Caco-2 (cell line): ENCODE measurements at regions not wholly inside any gene's neighbourhood (a gene's known extent, or its start where the extent isn't known, plus 50 kb on each side); places are given as distances from the start of the nearest gene placed in this dataset.

Experiments used
- BruUV-seq: library from RNA; stranded (reverse); fragments of 400-500 nt; replicated peaks from 2 replicates; lab custom pipeline; 2021; lab: Mats Ljungman, UMichigan
- CTCF ChIA-PET: fragments of 300-600 bp; sonication (Branson Sonifier 250); formaldehyde crosslinking; loops from one replicate; lab custom pipeline; 2022; ENCODE audit warnings: antibody characterized with exemption; lab: Charles Lee
- POLR2A ChIA-PET: fragments of 300-600 bp; sonication (Branson Sonifier 250); formaldehyde crosslinking; loops from one replicate; lab custom pipeline; 2022; ENCODE audit warnings: antibody characterized with exemption; lab: Charles Lee
- DNase-seq, 2 experiments: peaks; one replicate each; pipeline versions ENCODE4 v3.0.0 to v3.0.0-alpha.2; 2020 to 2022
- H3K27me3 ChIP-seq: replicated peaks from 2 replicates; pipeline ENCODE4 v1.6.0; 2011; ENCODE audit warnings: low read length; ENCODE audit not compliant: control insufficient read depth, insufficient read depth
- H3K36me3 ChIP-seq: 2 replicates; pipeline ENCODE4 v1.5.1; 2011; ENCODE audit warnings: low read length; ENCODE audit not compliant: control insufficient read depth, insufficient read depth
- H3K4me1 ChIP-seq: fragments of 250-450 bp; sonication (Bioruptor Pico); 2 replicates; pipeline ENCODE4 v1.5.1; 2020; ENCODE audit warnings: mild to moderate bottlenecking
- H3K4me3 ChIP-seq: 2 replicates; pipeline ENCODE4 v1.5.1; 2011; ENCODE audit warnings: low read depth, mild to moderate bottlenecking, control low read depth, low read length
- H3K9me3 ChIP-seq: fragments of 250-450 bp; sonication (Bioruptor Pico); 2 replicates; pipeline ENCODE4 v1.5.1; 2020; ENCODE audit warnings: mild to moderate bottlenecking, moderate library complexity
- H3K27ac Mint-ChIP-seq: one replicate; pipeline ENCODE4 v1.8.0; 2022; ENCODE audit warnings: mixed read lengths; ENCODE audit not compliant: unreplicated experiment
- H3K27me3 Mint-ChIP-seq: one replicate; pipeline ENCODE4 v1.8.0; 2022; ENCODE audit warnings: mixed read lengths; ENCODE audit not compliant: insufficient read depth, unreplicated experiment
- H3K36me3 Mint-ChIP-seq: one replicate; pipeline ENCODE4 v1.8.0; 2022; ENCODE audit warnings: mild to moderate bottlenecking, mixed read lengths; ENCODE audit not compliant: insufficient read depth, unreplicated experiment
- H3K4me1 Mint-ChIP-seq: one replicate; pipeline ENCODE4 v1.8.0; 2022; ENCODE audit warnings: low read depth, mixed read lengths; ENCODE audit not compliant: unreplicated experiment
- H3K4me3 Mint-ChIP-seq: one replicate; pipeline ENCODE4 v1.8.0; 2022; ENCODE audit warnings: mild to moderate bottlenecking, moderate library complexity, mixed read lengths; ENCODE audit not compliant: unreplicated experiment
- H3K9me3 Mint-ChIP-seq: one replicate; pipeline ENCODE4 v1.8.0; 2022; ENCODE audit warnings: mixed read lengths; ENCODE audit not compliant: unreplicated experiment
- intact Hi-C: fragments of 100-400 bp; cut with micrococcal nuclease; formaldehyde crosslinking; loops from one replicate; pipeline ENCODE4 v1.10.0; 2022; ENCODE audit not compliant: unreplicated experiment
- TF ChIP-seq, protein P1 (sequence below), 2 experiments: fragments of 200-600 bp in 1 of 2; IDR thresholded peaks; 1 replicate in 1 of 2; 2 replicates in 1 of 2; pipeline versions ENCODE4 v1.5.1 to v1.8.0; 2011 to 2022; ENCODE audit warnings: antibody characterized with exemption in 1 of 2, control low read depth in 1 of 2, inconsistent platforms in 1 of 2, low read depth in 1 of 2, low read length in 1 of 2, mild to moderate bottlenecking in 1 of 2, moderate library complexity in 1 of 2; ENCODE audit not compliant: insufficient read depth in 1 of 2, severe bottlenecking in 1 of 2, unreplicated experiment in 1 of 2

- ChIA-PET CTCF (no interaction called here), POLR2A (no interaction called here)
- intact Hi-C loops, result no loop called here
- H3K9me3 ChIP-seq, result peaks cover 4% of the 10 kb centered on the region; the same call in 1 of the 2 replicates
- no peaks in the 10 kb centered on the region for H3K4me1 ChIP-seq
- Mint-ChIP-seq H3K9me3 (peaks cover 21% of the 10 kb centered on the region), H3K4me3 (no peak overlapping the region), H3K4me1 (no peaks in the 10 kb centered on the region), H3K36me3 (no peaks in the 10 kb centered on the region), H3K27ac (no peak overlapping the region), H3K27me3 (no peaks in the 10 kb centered on the region)
- no peaks in the 10 kb centered on the region for H3K27me3 ChIP-seq
- BruUV-seq, result no TSS peak
- TF ChIP-seq, protein P1, sequence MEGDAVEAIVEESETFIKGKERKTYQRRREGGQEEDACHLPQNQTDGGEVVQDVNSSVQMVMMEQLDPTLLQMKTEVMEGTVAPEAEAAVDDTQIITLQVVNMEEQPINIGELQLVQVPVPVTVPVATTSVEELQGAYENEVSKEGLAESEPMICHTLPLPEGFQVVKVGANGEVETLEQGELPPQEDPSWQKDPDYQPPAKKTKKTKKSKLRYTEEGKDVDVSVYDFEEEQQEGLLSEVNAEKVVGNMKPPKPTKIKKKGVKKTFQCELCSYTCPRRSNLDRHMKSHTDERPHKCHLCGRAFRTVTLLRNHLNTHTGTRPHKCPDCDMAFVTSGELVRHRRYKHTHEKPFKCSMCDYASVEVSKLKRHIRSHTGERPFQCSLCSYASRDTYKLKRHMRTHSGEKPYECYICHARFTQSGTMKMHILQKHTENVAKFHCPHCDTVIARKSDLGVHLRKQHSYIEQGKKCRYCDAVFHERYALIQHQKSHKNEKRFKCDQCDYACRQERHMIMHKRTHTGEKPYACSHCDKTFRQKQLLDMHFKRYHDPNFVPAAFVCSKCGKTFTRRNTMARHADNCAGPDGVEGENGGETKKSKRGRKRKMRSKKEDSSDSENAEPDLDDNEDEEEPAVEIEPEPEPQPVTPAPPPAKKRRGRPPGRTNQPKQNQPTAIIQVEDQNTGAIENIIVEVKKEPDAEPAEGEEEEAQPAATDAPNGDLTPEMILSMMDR (IDR thresholded peaks at IDR 0.05; ENCODE audit: insufficient read depth in 1 of 2, low read depth in 1 of 2, low read length in 1 of 2, severe bottlenecking in 1 of 2, unreplicated experiment in 1 of 2), result no peak
- H3K36me3 ChIP-seq, result no peaks in the 10 kb centered on the region
- DNase-seq, result no peak
- no peak overlapping the region for H3K4me3 ChIP-seq
Observed at GRCh38 chr11:37963440-37963839, 1365.4 kb upstream of the RAG2 start.

GRCh38 chr11:37957717-37958116 lies 1359.7 kb upstream of the RAG2 start:
- Mint-ChIP-seq H3K4me1 (no peaks in the 10 kb centered on the region), H3K4me3 (no peak overlapping the region)

DNA sequence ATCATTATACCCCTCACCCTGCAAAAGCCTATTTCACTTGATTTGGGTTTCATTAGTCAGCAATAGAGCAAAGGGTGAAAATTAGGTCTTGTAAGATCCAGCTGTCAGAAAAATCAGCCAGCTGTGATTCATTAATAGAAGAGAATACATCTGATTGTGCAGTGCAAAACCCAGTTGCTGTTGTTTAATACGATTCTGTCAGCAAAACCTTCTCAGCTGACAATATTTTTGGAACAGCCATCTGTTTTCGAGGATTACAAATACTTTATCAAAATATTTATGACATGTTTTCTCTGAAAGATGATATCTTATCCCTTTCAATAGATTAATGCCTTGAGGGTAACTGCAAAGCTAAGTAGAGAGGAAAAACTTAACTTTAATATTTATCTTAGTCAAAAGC lies 1354.0 kb upstream of the RAG2 start:
- DNase-seq, result no peak
- Histone ChIP-seq H3K9me3 (no peaks in the 10 kb centered on the region), H3K36me3 (no peaks in the 10 kb centered on the region), H3K27me3 (no peaks in the 10 kb centered on the region), H3K4me1 (no peaks in the 10 kb centered on the region), H3K4me3 (no peak overlapping the region)
- intact Hi-C loops, result no loop called here
- no peaks in the 10 kb centered on the region for H3K36me3 Mint-ChIP-seq
- peaks cover 30% of the 10 kb centered on the region for H3K9me3 Mint-ChIP-seq
- ChIA-PET POLR2A (no interaction called here), CTCF (no interaction called here)
- no peaks in the 10 kb centered on the region for H3K4me1 Mint-ChIP-seq
- H3K27ac Mint-ChIP-seq, result no peak overlapping the region
- no TSS peak for BruUV-seq
- H3K4me3 Mint-ChIP-seq, result no peak overlapping the region
- TF ChIP-seq, protein P1 (IDR thresholded peaks at IDR 0.05; ENCODE audit: insufficient read depth in 1 of 2, low read depth in 1 of 2, low read length in 1 of 2, severe bottlenecking in 1 of 2, unreplicated experiment in 1 of 2), result no peak
- H3K27me3 Mint-ChIP-seq, result no peaks in the 10 kb centered on the region

More at GRCh38 chr11:37957717-37958116, 1359.7 kb upstream of the RAG2 start:
- DNase-seq, result no peak
- BruUV-seq, result no TSS peak
- TF ChIP-seq, protein P1 (IDR thresholded peaks at IDR 0.05; ENCODE audit: insufficient read depth in 1 of 2, low read depth in 1 of 2, low read length in 1 of 2, severe bottlenecking in 1 of 2, unreplicated experiment in 1 of 2), result no peak
- Mint-ChIP-seq H3K36me3 (no peaks in the 10 kb centered on the region), H3K9me3 (peaks cover 55% of the 10 kb centered on the region), H3K27me3 (no peaks in the 10 kb centered on the region), H3K27ac (no peak overlapping the region)
- POLR2A ChIA-PET, result no interaction called here
- Histone ChIP-seq H3K4me1 (no peaks in the 10 kb centered on the region), H3K36me3 (no peaks in the 10 kb centered on the region), H3K4me3 (no peak overlapping the region), H3K9me3 (peaks cover 4% of the 10 kb centered on the region; the same call in 1 of the 2 replicates), H3K27me3 (no peaks in the 10 kb centered on the region)
- intact Hi-C loops, result no loop called here
- CTCF ChIA-PET, result no interaction called here
